ENCODE measurements at regions not wholly inside any gene's neighbourhood (a gene's known extent, or its start where the extent isn't known, plus 50 kb on each side); places are given as distances from the start of the nearest gene placed in this dataset.

DNA sequence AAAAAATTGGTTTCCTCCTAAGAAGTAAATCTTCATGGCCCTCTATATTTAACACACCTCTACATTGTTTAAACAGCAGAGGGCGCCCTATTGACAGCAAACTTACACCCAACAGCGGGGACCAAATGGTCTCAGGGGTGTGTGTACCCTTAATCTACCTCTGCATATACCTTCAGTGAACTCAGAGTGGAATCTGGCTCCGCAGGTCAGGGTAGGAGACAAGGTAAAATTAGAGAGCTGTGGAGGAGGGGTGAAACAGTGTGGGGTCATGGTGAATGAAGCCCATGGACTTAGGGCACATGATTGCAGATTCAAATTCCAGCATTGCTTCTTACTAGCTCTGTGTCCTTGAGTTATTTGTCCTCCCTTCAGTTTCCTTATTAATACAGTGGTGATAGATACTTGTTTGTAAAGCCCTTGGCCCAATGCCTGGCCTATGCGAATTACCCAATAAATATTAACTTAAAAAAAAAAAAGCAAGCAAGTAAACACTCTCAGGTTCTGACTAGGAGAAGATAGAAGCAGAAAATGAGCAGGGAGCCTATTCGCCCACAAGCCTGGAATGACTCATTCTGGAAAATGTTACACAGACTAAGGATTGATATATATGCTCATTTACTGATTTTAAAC lies 122.9 kb downstream of the CAVIN4 start:
- H3K27ac ChIP-seq, result no peak overlapping the region
- H3K4me1 ChIP-seq (ENCODE audit: low read depth, poor library complexity, severe bottlenecking), result no peaks in the 10 kb centered on the region
- no peaks in the 10 kb centered on the region for H3K27me3 ChIP-seq (ENCODE audit: insufficient read depth, low read depth)
- no peak overlapping the region for H3K4me2 ChIP-seq
- H4K20me1 ChIP-seq (ENCODE audit: insufficient read depth), result no peaks in the 10 kb centered on the region
- no peaks in the 10 kb centered on the region for H3K79me2 ChIP-seq (ENCODE audit: insufficient read depth, low read depth)
- H3K4me3 ChIP-seq (IDR thresholded peaks at IDR 0.05; ENCODE audit: insufficient read depth, low read depth, low read length), result no peak overlapping the region
- TF ChIP-seq, protein P1, sequence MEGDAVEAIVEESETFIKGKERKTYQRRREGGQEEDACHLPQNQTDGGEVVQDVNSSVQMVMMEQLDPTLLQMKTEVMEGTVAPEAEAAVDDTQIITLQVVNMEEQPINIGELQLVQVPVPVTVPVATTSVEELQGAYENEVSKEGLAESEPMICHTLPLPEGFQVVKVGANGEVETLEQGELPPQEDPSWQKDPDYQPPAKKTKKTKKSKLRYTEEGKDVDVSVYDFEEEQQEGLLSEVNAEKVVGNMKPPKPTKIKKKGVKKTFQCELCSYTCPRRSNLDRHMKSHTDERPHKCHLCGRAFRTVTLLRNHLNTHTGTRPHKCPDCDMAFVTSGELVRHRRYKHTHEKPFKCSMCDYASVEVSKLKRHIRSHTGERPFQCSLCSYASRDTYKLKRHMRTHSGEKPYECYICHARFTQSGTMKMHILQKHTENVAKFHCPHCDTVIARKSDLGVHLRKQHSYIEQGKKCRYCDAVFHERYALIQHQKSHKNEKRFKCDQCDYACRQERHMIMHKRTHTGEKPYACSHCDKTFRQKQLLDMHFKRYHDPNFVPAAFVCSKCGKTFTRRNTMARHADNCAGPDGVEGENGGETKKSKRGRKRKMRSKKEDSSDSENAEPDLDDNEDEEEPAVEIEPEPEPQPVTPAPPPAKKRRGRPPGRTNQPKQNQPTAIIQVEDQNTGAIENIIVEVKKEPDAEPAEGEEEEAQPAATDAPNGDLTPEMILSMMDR (conservative IDR thresholded peaks at IDR 0.05; ENCODE audit: low read depth, low read length), result peak; percentile 84
- H3K36me3 ChIP-seq (ENCODE audit: insufficient read depth), result no peaks in the 10 kb centered on the region
- no peak overlapping the region for H2AFZ ChIP-seq (ENCODE audit: low read depth)
- no peak overlapping the region for H3K9ac ChIP-seq

DNA sequence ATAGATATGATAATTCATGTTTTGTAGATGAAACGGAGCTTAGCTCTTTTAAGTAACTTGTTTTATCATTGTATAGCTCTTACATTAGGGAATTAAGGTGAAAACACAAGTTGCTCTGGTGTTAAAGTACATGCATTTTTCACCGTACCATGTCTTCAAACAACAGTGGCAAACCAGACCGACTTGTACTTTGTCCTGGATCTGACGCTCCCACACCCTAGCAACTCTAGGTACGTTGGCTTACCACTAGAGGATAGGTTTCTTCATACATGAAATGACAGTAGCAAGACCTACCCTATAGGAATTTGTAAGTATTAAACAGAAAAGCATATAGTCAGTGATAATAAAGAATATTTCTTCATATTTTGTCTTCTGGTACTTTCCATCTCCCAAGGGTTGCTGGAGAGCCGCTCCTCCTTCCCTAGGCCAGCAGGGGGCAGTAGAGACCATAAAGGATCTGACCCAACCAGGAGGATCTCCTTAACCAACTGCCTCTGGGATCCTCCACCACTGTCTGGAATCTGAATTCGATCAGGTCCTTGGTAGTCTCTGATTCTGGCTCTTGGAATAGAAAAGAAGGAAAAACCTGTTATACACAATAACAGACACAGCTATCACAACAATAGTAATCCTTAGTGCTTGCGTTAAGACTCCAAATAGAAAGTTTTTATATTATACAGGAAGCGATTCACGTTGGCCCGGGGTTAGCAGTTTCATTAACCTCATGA lies 136.7 kb downstream of the CAVIN4 start:
- Histone ChIP-seq H3K27me3 (ENCODE audit: insufficient read depth, low read depth) (no peaks in the 10 kb centered on the region), H3K79me2 (ENCODE audit: insufficient read depth, low read depth) (no peaks in the 10 kb centered on the region), H3K4me3 (IDR thresholded peaks at IDR 0.05; ENCODE audit: insufficient read depth, low read depth, low read length) (no peak overlapping the region), H2AFZ (ENCODE audit: low read depth) (no peak overlapping the region), H3K4me1 (ENCODE audit: low read depth, poor library complexity, severe bottlenecking) (no peaks in the 10 kb centered on the region), H3K4me2 (no peak overlapping the region), H3K27ac (no peak overlapping the region), H3K9ac (no peak overlapping the region), H3K36me3 (ENCODE audit: insufficient read depth) (no peaks in the 10 kb centered on the region), H4K20me1 (ENCODE audit: insufficient read depth) (no peaks in the 10 kb centered on the region)
- TF ChIP-seq, protein P1 (conservative IDR thresholded peaks at IDR 0.05; ENCODE audit: low read depth, low read length), result peak; percentile 95

DNA sequence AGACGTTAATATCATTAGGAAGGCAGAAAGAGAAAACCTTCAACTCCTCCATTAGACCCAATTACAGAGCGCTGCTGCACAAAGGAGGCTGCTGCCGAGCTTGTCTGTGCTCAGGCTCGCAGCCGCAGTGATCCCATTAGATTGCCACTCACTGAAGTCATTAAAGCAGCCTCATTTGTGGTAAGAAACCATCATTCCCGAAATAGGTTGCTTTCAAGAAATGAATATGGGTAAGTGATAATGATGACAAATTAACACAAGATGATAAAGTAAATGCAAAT lies 137.2 kb downstream of the CAVIN4 start:
- no peak overlapping the region for H3K9ac ChIP-seq
- TF ChIP-seq, protein P1 (conservative IDR thresholded peaks at IDR 0.05; ENCODE audit: low read depth, low read length), result no peak

DNA sequence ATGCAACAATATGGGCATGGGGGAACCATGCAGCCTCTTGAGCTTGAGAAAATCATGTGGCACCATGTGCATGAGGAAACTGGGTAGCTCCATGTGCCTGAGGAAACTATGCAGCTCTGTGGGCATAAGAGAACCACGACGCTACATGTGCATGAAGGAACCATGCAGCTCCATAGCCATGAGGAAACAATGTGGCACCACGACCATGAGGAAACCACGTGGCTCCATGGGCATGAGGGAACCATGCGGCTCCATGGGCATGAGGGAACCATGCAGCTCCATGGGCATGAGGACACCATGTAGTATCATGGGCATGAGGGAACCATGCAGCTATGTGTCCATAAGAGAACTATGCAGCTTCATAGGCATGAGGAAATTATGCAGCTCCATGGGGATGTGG lies 140.8 kb downstream of the CAVIN4 start:
- TF ChIP-seq, protein P1 (conservative IDR thresholded peaks at IDR 0.05; ENCODE audit: low read depth, low read length), result no peak
- H3K79me2 ChIP-seq (ENCODE audit: insufficient read depth, low read depth), result no peaks in the 10 kb centered on the region
- no peaks in the 10 kb centered on the region for H3K4me1 ChIP-seq (ENCODE audit: low read depth, poor library complexity, severe bottlenecking)
- no peak overlapping the region for H3K9ac ChIP-seq
- no peaks in the 10 kb centered on the region for H3K27me3 ChIP-seq (ENCODE audit: insufficient read depth, low read depth)
- no peaks in the 10 kb centered on the region for H4K20me1 ChIP-seq (ENCODE audit: insufficient read depth)
- no peak overlapping the region for H3K27ac ChIP-seq
- no peaks in the 10 kb centered on the region for H3K36me3 ChIP-seq (ENCODE audit: insufficient read depth)
- H2AFZ ChIP-seq (ENCODE audit: low read depth), result no peak overlapping the region
- H3K4me2 ChIP-seq, result no peak overlapping the region
- no peak overlapping the region for H3K4me3 ChIP-seq (IDR thresholded peaks at IDR 0.05; ENCODE audit: insufficient read depth, low read depth, low read length)

More for the DNA sequence above, 137.2 kb downstream of the CAVIN4 start:
- H3K36me3 ChIP-seq (ENCODE audit: insufficient read depth), result no peaks in the 10 kb centered on the region
- H3K79me2 ChIP-seq (ENCODE audit: insufficient read depth, low read depth), result no peaks in the 10 kb centered on the region
- H3K4me1 ChIP-seq (ENCODE audit: low read depth, poor library complexity, severe bottlenecking), result no peaks in the 10 kb centered on the region
- no peaks in the 10 kb centered on the region for H4K20me1 ChIP-seq (ENCODE audit: insufficient read depth)
- H2AFZ ChIP-seq (ENCODE audit: low read depth), result no peak overlapping the region
- H3K4me2 ChIP-seq, result no peak overlapping the region
- no peaks in the 10 kb centered on the region for H3K27me3 ChIP-seq (ENCODE audit: insufficient read depth, low read depth)
- H3K27ac ChIP-seq, result no peak overlapping the region
- no peak overlapping the region for H3K4me3 ChIP-seq (IDR thresholded peaks at IDR 0.05; ENCODE audit: insufficient read depth, low read depth, low read length)

All from KMS-11 (cell line).